ENCODE measurements at regions not wholly inside any gene's neighbourhood (a gene's known extent, or its start where the extent isn't known, plus 50 kb on each side); places are given as distances from the start of the nearest gene placed in this dataset.

GRCh38 chr18:42444349-42444748 is 489.3 kb downstream of the PIK3C3 start:
- no peaks in the 10 kb centered on the region for H3K79me2 ChIP-seq (ENCODE audit: low read depth)
- H3K4me2 ChIP-seq: no peak overlapping the region
- H3K4me3 ChIP-seq: no peak overlapping the region
- no peaks in the 10 kb centered on the region for H3K27me3 ChIP-seq
- no peaks in the 10 kb centered on the region for H3K4me1 ChIP-seq
- no peak overlapping the region for H3K27ac ChIP-seq
- Mint-ChIP-seq H3K36me3 (peaks cover 16% of the 10 kb centered on the region), H3K27ac (no peak overlapping the region), H3K4me3 (no peak overlapping the region), H3K27me3 (ENCODE audit: insufficient read depth, low read depth) (no peaks in the 10 kb centered on the region), H3K9me3 (peaks cover 35% of the 10 kb centered on the region), H3K4me1 (peaks cover 20% of the 10 kb centered on the region)
- H4K20me1 ChIP-seq (ENCODE audit: low read depth): no peaks in the 10 kb centered on the region
- H3F3A ChIP-seq (ENCODE audit: low read depth): no peaks in the 10 kb centered on the region
- no peak overlapping the region for H3K9ac ChIP-seq
- TF ChIP-seq CTCF (IDR thresholded peaks at IDR 0.05) (no peak), EZH2phosphoT487 (IDR thresholded peaks at IDR 0.05) (no peak), EZH2 (IDR thresholded peaks at IDR 0.05) (no peak)
- no peaks in the 10 kb centered on the region for H3K36me3 ChIP-seq
- peaks cover 13% of the 10 kb centered on the region for H3K9me3 ChIP-seq (ENCODE audit: low read depth)
- H2AFZ ChIP-seq (replicated peaks): no peak overlapping the region
- DNase-seq (ENCODE audit: low spot score): no peak

GRCh38 chr18:42445359-42445758 is 490.3 kb downstream of the PIK3C3 start:
- peaks cover 20% of the 10 kb centered on the region for H3K4me1 Mint-ChIP-seq
- no peaks in the 10 kb centered on the region for H3K79me2 ChIP-seq (ENCODE audit: low read depth)
- H3K27ac Mint-ChIP-seq: no peak overlapping the region
- H3K9ac ChIP-seq: no peak overlapping the region
- no peak overlapping the region for H3K4me2 ChIP-seq
- no peaks in the 10 kb centered on the region for H3K36me3 ChIP-seq
- H3K27me3 Mint-ChIP-seq (ENCODE audit: insufficient read depth, low read depth): no peaks in the 10 kb centered on the region
- no peak overlapping the region for H3K4me3 ChIP-seq
- peaks cover 13% of the 10 kb centered on the region for H3K9me3 ChIP-seq (ENCODE audit: low read depth)
- H2AFZ ChIP-seq (replicated peaks): no peak overlapping the region
- no peaks in the 10 kb centered on the region for H3K4me1 ChIP-seq
- H4K20me1 ChIP-seq (ENCODE audit: low read depth): no peaks in the 10 kb centered on the region
- H3F3A ChIP-seq (ENCODE audit: low read depth): no peaks in the 10 kb centered on the region
- DNase-seq (ENCODE audit: low spot score): no peak
- no peaks in the 10 kb centered on the region for H3K27me3 ChIP-seq
- H3K4me3 Mint-ChIP-seq: no peak overlapping the region
- no peak overlapping the region for H3K27ac ChIP-seq
- H3K36me3 Mint-ChIP-seq: peaks cover 16% of the 10 kb centered on the region
- no peak for TF ChIP-seq CTCF (IDR thresholded peaks at IDR 0.05)
- TF ChIP-seq EZH2phosphoT487 (IDR thresholded peaks at IDR 0.05): no peak
- TF ChIP-seq EZH2 (IDR thresholded peaks at IDR 0.05): no peak
- H3K9me3 Mint-ChIP-seq: peaks cover 33% of the 10 kb centered on the region

- Histone ChIP-seq H3K9ac (no peak overlapping the region), H3K27me3 (no peaks in the 10 kb centered on the region), H3K36me3 (no peaks in the 10 kb centered on the region), H4K20me1 (ENCODE audit: low read depth) (no peaks in the 10 kb centered on the region), H3K27ac (no peak overlapping the region), H3K9me3 (ENCODE audit: low read depth) (peaks cover 13% of the 10 kb centered on the region), H3K4me3 (no peak overlapping the region), H3K79me2 (ENCODE audit: low read depth) (no peaks in the 10 kb centered on the region), H3F3A (ENCODE audit: low read depth) (no peaks in the 10 kb centered on the region), H3K4me1 (no peaks in the 10 kb centered on the region), H2AFZ (replicated peaks) (no peak overlapping the region), H3K4me2 (no peak overlapping the region)
- Mint-ChIP-seq H3K27me3 (ENCODE audit: insufficient read depth, low read depth) (no peaks in the 10 kb centered on the region), H3K9me3 (peaks cover 37% of the 10 kb centered on the region), H3K4me3 (no peak overlapping the region), H3K27ac (no peak overlapping the region), H3K36me3 (peaks cover 16% of the 10 kb centered on the region), H3K4me1 (peaks cover 20% of the 10 kb centered on the region)
- TF ChIP-seq CTCF (IDR thresholded peaks at IDR 0.05): no peak
- TF ChIP-seq EZH2 (IDR thresholded peaks at IDR 0.05): no peak
- TF ChIP-seq EZH2phosphoT487 (IDR thresholded peaks at IDR 0.05): no peak
- DNase-seq (ENCODE audit: low spot score): no peak
These were observed 491.2 kb downstream of the PIK3C3 start for GRCh38 chr18:42446195-42446594.

All from neural progenitor cell (in vitro differentiated cells).